Left lobe of liver (tissue), 2 donors: ENCODE measurements at regions not wholly inside any gene's neighbourhood (a gene's known extent, or its start where the extent isn't known, plus 50 kb on each side); places are given as distances from the start of the nearest gene placed in this dataset.
"Not testable (repeated sequence)": the region's sequence is repeated elsewhere in the genome, so short reads cannot be mapped to it uniquely, and the experiment has no call there.

ENCODE experiments used
- ATAC-seq: fragments of 200-7000 bp; cut with Tn5 transposase; one replicate; pipeline ENCODE4 v1.9.1; 2020; ENCODE audit warnings: mild to moderate bottlenecking, moderate library complexity
- DNase-seq: peaks from one replicate; pipeline ENCODE4 v3.0.0-alpha.2; 2020; ENCODE audit warnings: low spot score
- donor health status: DM: no; HTN: no; CAD: no; lungs with moderate emphysema.
- donor health status: DM: no; HTN: yes; CAD: no.

DNA sequence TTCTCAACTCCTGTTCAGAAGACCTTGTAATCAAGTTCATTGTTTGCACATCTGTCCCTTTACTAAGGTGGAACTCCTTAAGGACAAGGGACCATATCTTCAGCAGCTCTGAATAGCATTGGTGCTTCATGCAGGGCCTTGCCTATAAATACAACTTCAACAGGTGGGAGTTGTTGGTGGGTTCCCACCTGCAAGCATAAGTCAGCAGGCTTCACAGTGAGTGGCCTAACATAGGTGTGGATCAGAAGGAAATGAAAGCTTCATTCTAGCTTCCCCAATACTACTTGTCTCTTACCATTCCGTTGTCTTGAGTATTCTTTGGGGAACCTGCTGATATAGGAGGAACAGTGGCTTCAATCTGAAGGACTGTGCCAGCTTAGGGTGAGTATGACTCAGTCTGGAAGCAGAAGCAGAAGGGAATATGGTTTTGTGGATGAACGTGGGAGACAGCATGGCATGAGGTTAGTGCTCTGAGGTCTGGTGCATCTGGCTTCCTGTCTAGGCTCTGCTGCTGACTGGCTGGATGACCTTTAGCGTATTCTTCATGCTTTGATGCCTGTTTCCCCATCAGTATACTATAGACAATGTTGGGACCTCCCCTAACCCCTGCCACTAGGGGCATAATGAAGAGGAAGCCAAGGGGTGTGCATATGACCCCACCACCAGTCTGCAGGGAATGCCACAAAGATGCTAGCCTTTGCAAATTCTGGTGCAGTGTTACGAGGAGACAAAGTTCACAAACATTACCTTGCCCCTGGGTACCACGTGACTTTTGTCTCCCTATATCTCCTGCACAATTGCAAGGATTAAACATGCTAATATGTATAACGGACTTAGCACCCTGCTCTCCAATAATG, 192.3 kb downstream of the PALM2AKAP2 start:
- peak; percentile 3 for ATAC-seq

GRCh38 chr9:109973336-109973735, 193.3 kb downstream of the PALM2AKAP2 start:
- ATAC-seq (no peak), DNase-seq (no peak)

More for the DNA sequence above, 192.3 kb downstream of the PALM2AKAP2 start:
- DNase-seq, result no peak

GRCh38 chr9:109974143-109974917, 194.3 kb downstream of the PALM2AKAP2 start:
- ATAC-seq, result peak; percentile 91
- peak; percentile 88 for DNase-seq

GRCh38 chr9:109974918-109975276, 194.9 kb downstream of the PALM2AKAP2 start:
- ATAC-seq (no peak), DNase-seq (no peak)

GRCh38 chr9:109975574-109976295, 195.7 kb downstream of the PALM2AKAP2 start:
- DNase-seq (no peak), ATAC-seq (no peak)

DNA sequence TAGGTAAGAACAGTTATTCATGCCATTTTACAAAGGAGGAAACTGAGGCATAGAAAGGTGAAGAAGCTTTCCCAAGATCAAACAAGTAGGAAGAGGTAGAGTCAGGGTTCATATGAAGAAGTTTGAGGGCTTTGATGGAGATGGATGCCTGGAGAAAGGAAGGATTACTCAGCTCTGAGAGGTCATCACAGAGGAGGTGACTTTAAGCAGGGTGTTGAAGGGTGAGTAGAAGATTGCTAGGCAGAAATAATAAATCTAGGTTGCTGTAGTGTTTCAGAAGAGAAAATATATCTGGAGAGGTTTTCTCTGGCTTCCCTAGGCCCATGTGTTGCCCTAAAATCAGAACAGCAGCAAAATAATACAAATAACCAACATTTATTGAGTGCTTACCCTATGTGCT, 196.3 kb downstream of the PALM2AKAP2 start:
- DNase-seq (no peak), ATAC-seq (no peak)

DNA sequence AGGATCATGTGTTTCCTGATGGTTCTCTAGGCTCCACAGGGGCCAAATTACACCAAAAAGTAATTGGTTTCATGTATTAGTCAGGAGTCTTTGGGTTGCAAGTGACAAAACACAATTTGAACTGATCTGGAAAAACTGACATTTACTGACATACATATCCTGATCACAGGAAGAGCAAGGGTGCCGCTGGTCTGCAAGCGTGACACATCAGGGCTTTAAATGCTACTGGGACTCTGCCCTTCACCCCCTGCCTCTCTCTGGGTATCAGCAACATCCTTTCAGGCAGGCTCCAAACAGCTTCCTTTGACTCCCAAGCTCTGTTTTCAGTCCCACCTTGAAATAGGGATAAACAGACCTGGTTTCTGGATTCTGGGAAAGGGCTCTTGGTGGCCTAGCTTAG, 197.5 kb downstream of the PALM2AKAP2 start:
- ATAC-seq (no peak), DNase-seq (no peak)

- DNase-seq (no peak), ATAC-seq (no peak)
These were observed 201.1 kb downstream of the PALM2AKAP2 start for GRCh38 chr9:109981091-109981490.

GRCh38 chr9:109986521-109986991, 206.6 kb downstream of the PALM2AKAP2 start:
- peak; percentile 39 for ATAC-seq

GRCh38 chr9:109989296-109989695, 209.3 kb downstream of the PALM2AKAP2 start:
- no peak for DNase-seq
- ATAC-seq, result no peak

More at GRCh38 chr9:109986521-109986991, 206.6 kb downstream of the PALM2AKAP2 start:
- DNase-seq, result no peak

- ATAC-seq (no peak), DNase-seq (peak; percentile 12)
These were observed 210.5 kb downstream of the PALM2AKAP2 start for GRCh38 chr9:109990541-109990940.

DNA sequence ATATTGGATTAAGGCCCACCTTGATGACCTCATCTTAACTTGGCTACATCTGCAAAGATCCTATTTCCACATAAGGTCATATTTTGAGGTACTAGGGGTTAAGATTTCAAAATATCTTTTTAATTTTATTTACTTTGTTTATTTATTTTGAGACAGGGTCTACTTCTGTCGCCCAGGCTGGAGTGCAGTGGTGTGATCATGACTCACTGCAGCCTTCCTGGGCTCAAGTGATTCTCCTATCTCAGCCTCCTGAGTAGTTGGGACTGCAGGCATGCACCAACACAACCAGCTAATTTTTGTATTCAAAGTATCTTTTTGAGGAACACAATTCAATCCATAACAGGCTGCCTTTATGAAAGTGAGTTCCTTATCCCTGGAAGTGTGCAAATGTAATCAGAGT, 212.3 kb downstream of the PALM2AKAP2 start:
- ATAC-seq (peak; percentile 41), DNase-seq (no peak)

- DNase-seq, result no peak
- ATAC-seq, result no peak
These were observed 213.4 kb downstream of the PALM2AKAP2 start for GRCh38 chr9:109993250-109993978.

DNA sequence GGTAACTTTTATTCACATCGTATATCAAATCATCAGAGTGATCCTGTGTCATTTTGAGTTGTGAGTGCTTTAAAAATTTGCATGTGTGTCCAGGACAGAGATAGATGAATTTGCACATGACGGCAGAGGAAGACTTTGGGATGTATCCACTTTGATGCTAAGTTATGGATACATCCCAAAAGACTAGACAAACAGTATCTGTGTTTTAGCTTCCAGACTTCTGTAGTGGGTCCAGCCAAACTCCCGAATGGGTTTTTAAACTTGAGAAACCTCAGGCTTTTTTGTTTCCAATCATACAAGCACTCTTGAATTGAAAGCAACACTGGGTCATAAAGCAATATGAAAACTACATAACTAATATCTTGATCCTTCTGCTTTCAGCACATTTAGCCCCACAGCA, 213.8 kb downstream of the C9orf152 start:
- DNase-seq (no peak), ATAC-seq (no peak)

GRCh38 chr9:109996936-109997580, 210.9 kb downstream of the C9orf152 start:
- DNase-seq (no peak), ATAC-seq (no peak)

- DNase-seq (no peak), ATAC-seq (peak; percentile 46)
These were observed 210.3 kb downstream of the C9orf152 start for GRCh38 chr9:109997682-109998081.

GRCh38 chr9:110005521-110005920, 202.4 kb downstream of the C9orf152 start:
- not testable (repeated sequence) for ATAC-seq, DNase-seq

DNA sequence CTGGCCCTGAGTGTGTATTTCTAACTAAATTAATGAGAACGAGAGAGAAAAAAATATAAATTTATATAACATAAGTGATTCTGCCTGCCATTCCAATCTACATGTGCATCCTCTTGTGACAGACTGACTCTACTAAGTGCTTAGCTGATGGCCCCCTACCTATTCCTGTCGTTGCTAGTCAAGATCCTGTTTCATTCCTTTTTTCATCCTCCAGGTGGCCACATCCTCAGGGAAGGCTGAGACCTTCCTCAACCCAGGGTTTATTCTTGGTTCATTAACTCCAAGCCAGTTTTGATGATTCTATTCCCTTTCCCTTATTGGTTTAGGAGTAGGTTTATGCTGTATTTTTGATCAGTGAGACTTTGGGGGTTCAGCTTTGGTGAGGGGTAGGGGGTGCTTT, 201.3 kb downstream of the C9orf152 start:
- DNase-seq, result no peak
- no peak for ATAC-seq

- ATAC-seq (no peak), DNase-seq (no peak)
These were observed 200.3 kb downstream of the C9orf152 start for GRCh38 chr9:110007477-110008270.
